ENCODE measurements at regions not wholly inside any gene's neighbourhood (a gene's known extent, or its start where the extent isn't known, plus 50 kb on each side); places are given as distances from the start of the nearest gene placed in this dataset.

- in situ Hi-C loops (cut with HindIII; ENCODE audit: low sequenced_read_pairs), result no loop called here
- H3K4me3 ChIP-seq (ENCODE audit: low read depth, low read length), result no peak overlapping the region
- no peak for DNase-seq (ENCODE audit: low read depth, low spot score)
These were observed 62.8 kb upstream of the GTSF1L start for GRCh38 chr20:43789593-43789992.

GRCh38 chr20:43787937-43788336, 61.1 kb upstream of the GTSF1L start:
- no peak for DNase-seq (ENCODE audit: low read depth, low spot score)
- in situ Hi-C loops (cut with HindIII; ENCODE audit: low sequenced_read_pairs), result no loop called here
- no peak for TF ChIP-seq CTCF (IDR thresholded peaks at IDR 0.05; ENCODE audit: low read depth, low read length)
- no peak overlapping the region for H3K4me3 ChIP-seq (ENCODE audit: low read depth, low read length)

More at GRCh38 chr20:43789593-43789992, 62.8 kb upstream of the GTSF1L start:
- TF ChIP-seq CTCF (IDR thresholded peaks at IDR 0.05; ENCODE audit: low read depth, low read length), result no peak

- in situ Hi-C loops (cut with HindIII; ENCODE audit: low sequenced_read_pairs), result no loop called here
- DNase-seq (ENCODE audit: low read depth, low spot score), result no peak
- TF ChIP-seq CTCF (IDR thresholded peaks at IDR 0.05; ENCODE audit: low read depth, low read length), result no peak
- H3K4me3 ChIP-seq (ENCODE audit: low read depth, low read length), result no peak overlapping the region
These were observed 60.1 kb upstream of the GTSF1L start for GRCh38 chr20:43786885-43787284.

- no peak for TF ChIP-seq CTCF (IDR thresholded peaks at IDR 0.05; ENCODE audit: low read depth, low read length)
- in situ Hi-C loops (cut with HindIII; ENCODE audit: low sequenced_read_pairs), result no loop called here
- no peak overlapping the region for H3K4me3 ChIP-seq (ENCODE audit: low read depth, low read length)
- no peak for DNase-seq (ENCODE audit: low read depth, low spot score)
These were observed 54.4 kb upstream of the GTSF1L start for GRCh38 chr20:43781215-43781614.

- no peak overlapping the region for H3K4me3 ChIP-seq (ENCODE audit: low read depth, low read length)
- in situ Hi-C loops (cut with HindIII; ENCODE audit: low sequenced_read_pairs), result no loop called here
- no peak for TF ChIP-seq CTCF (IDR thresholded peaks at IDR 0.05; ENCODE audit: low read depth, low read length)
- no peak for DNase-seq (ENCODE audit: low read depth, low spot score)
These were observed 51.6 kb upstream of the GTSF1L start for GRCh38 chr20:43778375-43778774.

- TF ChIP-seq CTCF (IDR thresholded peaks at IDR 0.05; ENCODE audit: low read depth, low read length), result no peak
- in situ Hi-C loops (cut with HindIII; ENCODE audit: low sequenced_read_pairs), result no loop called here
- no peak for DNase-seq (ENCODE audit: low read depth, low spot score)
- no peak overlapping the region for H3K4me3 ChIP-seq (ENCODE audit: low read depth, low read length)
These were observed 49.9 kb upstream of the GTSF1L start for GRCh38 chr20:43776691-43777090.

All from astrocyte of the spinal cord (primary cell).